Osteocyte (in vitro differentiated cells): ENCODE measurements at regions not wholly inside any gene's neighbourhood (a gene's known extent, or its start where the extent isn't known, plus 50 kb on each side); places are given as distances from the start of the nearest gene placed in this dataset.

Experiments used
- DNase-seq: peaks from one replicate; pipeline ENCODE4 v3.0.0; 2021; ENCODE audit warnings: mixed read lengths; ENCODE audit not compliant: unreplicated experiment; ENCODE audit errors: extremely low spot score
- H3K27ac Mint-ChIP-seq: one replicate; pipeline ENCODE4 v1.8.0; 2021; ENCODE audit warnings: mild to moderate bottlenecking, mixed read lengths; ENCODE audit not compliant: unreplicated experiment
- H3K27me3 Mint-ChIP-seq: one replicate; pipeline ENCODE4 v1.8.0; 2021; ENCODE audit warnings: mixed read lengths; ENCODE audit not compliant: unreplicated experiment
- H3K36me3 Mint-ChIP-seq: one replicate; pipeline ENCODE4 v1.8.0; 2021; ENCODE audit warnings: mixed read lengths; ENCODE audit not compliant: unreplicated experiment
- H3K4me1 Mint-ChIP-seq: one replicate; pipeline ENCODE4 v1.8.0; 2021; ENCODE audit warnings: mixed read lengths; ENCODE audit not compliant: unreplicated experiment
- H3K4me3 Mint-ChIP-seq: one replicate; pipeline ENCODE4 v1.8.0; 2021; ENCODE audit warnings: mild to moderate bottlenecking, moderate library complexity, mixed read lengths; ENCODE audit not compliant: unreplicated experiment
- H3K9me3 Mint-ChIP-seq: one replicate; pipeline ENCODE4 v1.8.0; 2021; ENCODE audit warnings: mixed read lengths; ENCODE audit not compliant: unreplicated experiment
- TF ChIP-seq, protein P1 (sequence below): fragments of 200-600 bp; sonication (generic); IDR thresholded peaks from 2 replicates; pipeline ENCODE4 v1.5.0; 2021; ENCODE audit warnings: antibody characterized with exemption, mild to moderate bottlenecking, moderate library complexity

DNA sequence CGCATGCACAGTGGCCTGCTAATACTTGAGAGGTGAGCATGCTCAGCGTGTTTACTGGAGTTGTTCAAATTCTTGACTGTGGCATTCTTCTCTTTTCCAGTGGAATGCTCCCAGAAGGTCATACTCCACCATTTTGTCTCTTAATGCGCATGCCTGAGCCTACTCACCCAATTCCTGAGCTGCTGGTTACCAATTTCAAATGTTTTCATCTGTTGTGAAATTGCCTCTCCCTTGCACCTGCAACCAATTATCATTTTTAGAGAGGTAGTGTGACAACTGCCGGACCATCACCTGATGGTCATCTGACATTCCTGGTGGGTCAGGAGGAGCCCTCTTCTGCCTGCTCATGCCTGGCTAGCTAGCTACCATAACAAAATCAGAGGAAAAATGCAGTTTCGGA is 82.2 kb upstream of the LIFR start:
- no peaks in the 10 kb centered on the region for H3K36me3 Mint-ChIP-seq

DNA sequence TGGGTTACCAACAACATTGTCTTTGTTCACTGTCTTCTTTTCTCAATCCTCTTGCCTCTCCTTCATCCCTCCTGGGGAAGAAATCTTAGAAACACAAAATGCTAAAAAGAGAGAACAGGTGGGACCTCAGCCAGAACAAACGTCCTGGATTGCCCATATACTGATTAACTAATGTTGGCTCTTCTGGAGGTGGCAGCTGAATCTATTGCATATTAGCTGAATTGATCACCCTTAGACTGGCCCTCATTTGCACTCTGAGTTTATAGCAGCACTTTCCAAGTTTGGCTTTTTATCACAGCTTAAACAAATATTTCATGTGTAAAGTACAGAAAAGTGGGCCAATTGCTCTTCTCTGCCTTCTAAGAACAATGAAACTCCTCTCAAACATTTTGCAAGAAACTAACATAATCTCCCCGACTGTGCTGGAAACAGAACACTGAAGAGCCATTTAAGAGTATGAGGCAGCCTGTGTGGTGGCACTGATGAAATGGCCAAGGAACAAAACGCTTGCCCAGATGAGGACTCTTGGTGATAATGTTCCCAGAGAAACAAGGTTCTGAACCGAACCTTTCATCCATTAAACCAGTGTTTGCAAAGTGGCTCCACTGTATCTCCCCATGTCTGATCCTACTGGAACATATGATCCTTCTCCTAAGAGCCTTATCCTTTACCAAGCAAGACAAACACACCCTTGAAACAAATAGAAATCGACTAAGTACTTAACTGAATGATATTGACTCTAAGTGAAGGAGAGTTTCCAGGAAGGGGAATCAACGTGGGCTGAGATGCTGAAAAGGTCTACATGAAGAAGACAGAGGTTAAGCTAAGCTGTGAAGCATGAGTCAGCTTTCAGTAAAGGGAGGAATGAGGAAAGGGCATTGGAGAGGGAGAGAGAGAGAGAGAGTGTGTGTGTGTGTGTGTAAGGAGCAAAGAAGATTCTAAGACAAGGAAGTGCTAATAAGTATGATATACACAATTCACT is 83.2 kb upstream of the LIFR start:
- H3K27me3 Mint-ChIP-seq: peaks cover 25% of the 10 kb centered on the region
- no peak overlapping the region for H3K27ac Mint-ChIP-seq
- H3K9me3 Mint-ChIP-seq: no peaks in the 10 kb centered on the region
- no peak overlapping the region for H3K4me3 Mint-ChIP-seq
- H3K36me3 Mint-ChIP-seq: no peaks in the 10 kb centered on the region
- TF ChIP-seq, protein P1, sequence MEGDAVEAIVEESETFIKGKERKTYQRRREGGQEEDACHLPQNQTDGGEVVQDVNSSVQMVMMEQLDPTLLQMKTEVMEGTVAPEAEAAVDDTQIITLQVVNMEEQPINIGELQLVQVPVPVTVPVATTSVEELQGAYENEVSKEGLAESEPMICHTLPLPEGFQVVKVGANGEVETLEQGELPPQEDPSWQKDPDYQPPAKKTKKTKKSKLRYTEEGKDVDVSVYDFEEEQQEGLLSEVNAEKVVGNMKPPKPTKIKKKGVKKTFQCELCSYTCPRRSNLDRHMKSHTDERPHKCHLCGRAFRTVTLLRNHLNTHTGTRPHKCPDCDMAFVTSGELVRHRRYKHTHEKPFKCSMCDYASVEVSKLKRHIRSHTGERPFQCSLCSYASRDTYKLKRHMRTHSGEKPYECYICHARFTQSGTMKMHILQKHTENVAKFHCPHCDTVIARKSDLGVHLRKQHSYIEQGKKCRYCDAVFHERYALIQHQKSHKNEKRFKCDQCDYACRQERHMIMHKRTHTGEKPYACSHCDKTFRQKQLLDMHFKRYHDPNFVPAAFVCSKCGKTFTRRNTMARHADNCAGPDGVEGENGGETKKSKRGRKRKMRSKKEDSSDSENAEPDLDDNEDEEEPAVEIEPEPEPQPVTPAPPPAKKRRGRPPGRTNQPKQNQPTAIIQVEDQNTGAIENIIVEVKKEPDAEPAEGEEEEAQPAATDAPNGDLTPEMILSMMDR: no peak
- peaks cover 4% of the 10 kb centered on the region for H3K4me1 Mint-ChIP-seq
- no peak for DNase-seq

More for the DNA sequence above, 82.2 kb upstream of the LIFR start:
- Mint-ChIP-seq H3K27me3 (peaks cover 33% of the 10 kb centered on the region), H3K9me3 (no peaks in the 10 kb centered on the region), H3K4me1 (peaks cover 4% of the 10 kb centered on the region), H3K27ac (no peak overlapping the region), H3K4me3 (no peak overlapping the region)
- DNase-seq: no peak
- TF ChIP-seq, protein P1: no peak

DNA sequence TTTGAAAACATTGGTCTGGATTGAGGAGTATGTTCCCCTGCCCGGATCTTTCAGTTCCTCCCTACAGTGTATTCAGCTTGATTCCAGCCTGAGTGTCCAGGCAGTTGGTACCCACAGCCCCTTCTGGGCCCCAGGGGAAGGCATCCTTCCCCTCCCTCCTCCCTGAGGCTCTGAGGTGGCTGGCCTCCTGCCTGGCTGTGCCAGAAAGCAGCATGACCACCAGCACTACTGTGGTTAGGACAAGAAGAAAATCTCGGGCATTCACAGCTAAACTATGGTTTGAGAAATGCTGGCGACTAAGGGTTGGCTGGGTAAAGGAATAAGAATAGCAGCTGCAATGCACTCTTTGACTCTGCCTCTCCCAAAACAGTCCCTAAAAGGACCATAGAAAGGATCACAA is 84.6 kb upstream of the LIFR start:
- Mint-ChIP-seq H3K4me3 (no peak overlapping the region), H3K27me3 (peaks cover 24% of the 10 kb centered on the region), H3K36me3 (no peaks in the 10 kb centered on the region), H3K4me1 (peaks cover 4% of the 10 kb centered on the region), H3K9me3 (no peaks in the 10 kb centered on the region), H3K27ac (no peak overlapping the region)
- TF ChIP-seq, protein P1: no peak
- no peak for DNase-seq

DNA sequence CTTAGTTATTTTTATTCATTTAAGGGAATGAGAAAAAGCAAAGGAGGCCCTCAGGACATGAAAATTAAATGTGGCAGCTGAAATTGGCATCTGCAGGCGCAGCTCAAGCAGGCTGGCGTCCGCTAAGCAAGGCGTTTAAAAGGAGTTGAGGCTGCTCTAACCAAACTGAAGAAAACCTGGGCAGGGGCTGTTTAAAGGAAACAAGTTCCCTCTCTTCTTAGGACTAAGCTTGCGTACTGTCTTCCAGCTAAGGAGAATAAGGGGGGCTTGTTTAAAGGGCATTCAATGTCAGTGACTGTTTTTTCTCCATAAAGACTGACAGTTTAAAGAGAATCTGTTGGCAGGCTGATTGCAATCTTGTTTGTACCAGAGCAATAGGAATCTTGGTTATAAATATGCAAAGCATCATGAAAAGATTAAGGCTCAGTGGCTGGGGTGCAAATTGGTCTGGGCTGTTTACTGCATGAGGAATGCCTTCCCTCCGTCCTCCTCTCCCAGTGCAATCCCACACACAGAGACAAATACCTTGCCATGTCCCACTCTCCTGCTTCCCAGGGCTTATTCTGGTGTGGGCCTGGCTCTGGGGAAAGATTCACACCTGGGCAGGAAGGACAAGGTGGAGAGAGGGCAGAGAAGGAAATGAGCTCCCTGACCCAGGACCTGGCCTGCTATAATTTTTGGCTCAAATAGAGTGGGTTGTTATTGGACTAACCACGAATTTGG is 85.9 kb upstream of the LIFR start:
- no peak overlapping the region for H3K4me3 Mint-ChIP-seq
- TF ChIP-seq, protein P1: no peak
- no peak overlapping the region for H3K27ac Mint-ChIP-seq
- no peaks in the 10 kb centered on the region for H3K9me3 Mint-ChIP-seq
- no peaks in the 10 kb centered on the region for H3K36me3 Mint-ChIP-seq
- peaks cover 24% of the 10 kb centered on the region for H3K27me3 Mint-ChIP-seq
- peaks cover 4% of the 10 kb centered on the region for H3K4me1 Mint-ChIP-seq
- no peak for DNase-seq

DNA sequence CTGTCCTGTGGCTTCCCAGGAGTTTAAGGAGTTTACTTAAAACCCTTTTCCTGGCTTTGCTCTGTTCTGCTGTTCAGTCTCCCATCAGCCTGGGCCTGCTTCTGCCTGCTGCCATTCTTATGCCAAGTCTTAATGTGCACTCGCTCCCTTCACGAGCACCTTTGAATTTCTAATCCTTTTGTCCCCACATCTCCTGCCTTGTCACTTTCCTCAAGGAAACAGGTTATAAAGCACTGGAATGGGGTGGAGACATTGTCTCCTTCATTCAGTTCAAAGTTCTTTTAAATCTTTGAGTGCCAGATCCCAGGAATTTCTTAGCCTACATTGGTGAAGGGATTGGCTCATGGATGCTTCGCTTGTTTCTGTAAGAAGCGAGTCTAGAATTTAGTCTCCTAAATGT is 87.2 kb upstream of the LIFR start:
- Mint-ChIP-seq H3K36me3 (no peaks in the 10 kb centered on the region), H3K27ac (no peak overlapping the region), H3K4me1 (peaks cover 4% of the 10 kb centered on the region), H3K9me3 (no peaks in the 10 kb centered on the region), H3K4me3 (no peak overlapping the region), H3K27me3 (peaks cover 19% of the 10 kb centered on the region)
- DNase-seq: no peak
- TF ChIP-seq, protein P1: no peak
